Astrocyte of the hippocampus (primary cell): ENCODE measurements at regions not wholly inside any gene's neighbourhood (a gene's known extent, or its start where the extent isn't known, plus 50 kb on each side); places are given as distances from the start of the nearest gene placed in this dataset.
A peak's percentile ranks its signal among the peaks of the same experiment; 100 is the strongest.

Experiments used
- DNase-seq: peaks from one replicate; pipeline ENCODE4 v3.0.0; 2011; ENCODE audit warnings: low read depth, low spot score

DNA sequence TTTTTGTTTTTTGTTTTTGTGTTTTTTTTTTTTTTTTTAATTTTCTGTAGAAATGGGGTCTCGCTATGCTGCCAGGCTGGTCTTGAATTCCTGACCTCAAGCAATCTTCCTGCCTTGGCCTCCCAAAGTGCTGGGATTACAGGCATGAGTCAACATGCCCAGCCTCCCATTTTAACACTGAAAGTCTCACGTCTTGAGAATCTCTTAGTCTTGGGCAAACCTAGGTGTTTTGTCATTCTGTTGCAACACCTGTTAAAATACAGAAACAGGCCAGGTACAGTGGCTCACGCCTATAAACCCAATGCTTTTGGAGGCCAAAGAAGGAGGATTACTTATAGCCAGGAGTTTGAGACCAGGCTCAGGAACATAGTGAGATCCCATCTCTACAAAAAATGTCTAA, 599.0 kb downstream of the TLR4 start:
- no peak for DNase-seq

DNA sequence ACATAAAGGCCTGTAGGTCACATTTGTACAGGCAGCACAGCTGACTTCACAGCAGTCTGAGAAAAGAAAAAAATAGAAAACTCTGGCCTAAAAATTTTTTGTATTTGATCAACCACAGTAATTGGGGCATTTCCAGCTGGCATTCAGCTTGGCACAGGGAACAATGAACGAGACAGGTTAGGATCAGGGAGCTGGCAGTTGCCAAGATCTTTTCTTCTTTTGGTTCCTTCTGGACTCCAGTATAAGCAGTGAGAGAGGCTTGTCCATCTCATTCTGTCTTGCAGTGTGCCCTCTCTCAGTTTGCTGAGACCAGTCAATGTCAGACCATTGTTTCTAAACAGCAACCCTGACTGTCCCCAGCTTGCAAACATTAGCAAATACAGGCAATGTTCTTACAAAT, 601.1 kb downstream of the TLR4 start:
- DNase-seq = no peak

GRCh38 chr9:118306801-118307200, 602.6 kb downstream of the TLR4 start:
- DNase-seq = no peak

DNA sequence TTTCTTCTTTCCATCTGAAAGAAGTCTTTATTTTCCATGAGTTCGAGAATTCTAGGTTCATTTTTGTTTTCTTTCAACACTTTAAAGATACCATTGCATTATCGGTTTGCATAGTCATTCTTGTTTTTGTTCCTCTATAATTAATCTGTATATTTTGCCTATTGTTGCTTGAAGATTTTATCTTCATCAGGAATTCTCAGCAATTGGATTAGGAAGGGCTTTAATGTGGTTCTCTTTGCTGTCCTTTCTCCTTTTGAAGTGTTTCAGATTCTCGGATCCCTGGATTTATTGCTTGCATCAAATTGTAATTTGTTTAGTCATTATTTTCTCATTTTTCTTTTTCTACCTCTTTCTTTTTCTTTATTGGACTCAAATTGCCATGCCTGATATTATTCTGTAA, 609.8 kb downstream of the TLR4 start:
- DNase-seq = no peak

DNA sequence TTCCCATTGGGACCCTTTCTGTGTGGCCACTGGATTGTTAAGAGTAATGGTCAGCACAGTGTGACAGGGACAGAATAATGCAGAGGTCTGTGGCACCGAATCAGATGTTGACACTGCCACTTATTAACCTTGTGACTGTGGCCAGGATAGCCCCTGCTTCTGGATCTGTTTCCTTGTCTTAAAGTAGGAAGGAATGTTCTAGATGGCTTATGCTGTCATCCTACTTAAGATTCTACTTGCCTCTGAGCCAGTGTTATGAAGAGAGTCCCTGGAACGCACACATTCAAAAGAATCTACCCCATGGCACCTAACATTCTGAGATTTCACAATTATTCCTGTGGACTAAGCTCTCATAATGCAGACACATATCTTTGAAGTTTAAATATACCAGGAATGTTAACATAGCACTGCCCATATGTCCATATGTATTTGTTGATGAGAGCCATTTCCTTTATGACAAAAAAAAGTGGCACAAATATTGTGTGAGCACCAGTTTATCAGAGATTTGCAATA, 612.7 kb downstream of the TLR4 start:
- no peak for DNase-seq

DNA sequence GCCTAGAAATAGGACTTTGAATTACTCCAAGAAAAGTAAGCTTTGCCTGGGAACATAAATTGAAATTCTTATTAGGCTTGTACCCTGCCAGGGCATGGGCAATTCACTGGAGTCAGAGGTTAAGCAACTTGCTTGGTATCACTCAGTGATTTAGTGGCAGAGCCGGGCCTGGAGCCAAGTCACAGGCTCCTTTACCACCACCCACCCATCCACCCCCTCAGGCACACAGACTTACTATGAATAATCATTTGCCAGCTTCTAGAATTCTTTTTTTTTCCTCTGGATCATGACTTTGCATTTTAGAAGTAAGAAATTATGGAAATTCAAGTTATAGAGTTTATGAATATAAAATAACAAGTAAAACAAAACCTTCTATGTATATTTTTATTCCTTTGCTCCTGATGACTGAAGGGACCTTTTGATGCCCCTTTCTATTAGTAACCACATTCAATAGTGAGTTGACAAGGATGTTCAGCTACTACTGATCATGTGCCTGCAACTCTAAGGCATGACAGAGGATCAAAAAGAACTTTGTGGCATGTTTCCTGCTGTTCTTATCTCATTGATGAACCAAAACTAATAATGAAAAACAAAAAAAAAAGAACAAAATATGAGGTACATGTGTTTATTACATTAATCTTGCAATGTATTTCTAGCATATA, 614.7 kb downstream of the TLR4 start:
- no peak for DNase-seq

- no peak for DNase-seq
Observed at GRCh38 chr9:118321788-118322187, 617.6 kb downstream of the TLR4 start.

DNA sequence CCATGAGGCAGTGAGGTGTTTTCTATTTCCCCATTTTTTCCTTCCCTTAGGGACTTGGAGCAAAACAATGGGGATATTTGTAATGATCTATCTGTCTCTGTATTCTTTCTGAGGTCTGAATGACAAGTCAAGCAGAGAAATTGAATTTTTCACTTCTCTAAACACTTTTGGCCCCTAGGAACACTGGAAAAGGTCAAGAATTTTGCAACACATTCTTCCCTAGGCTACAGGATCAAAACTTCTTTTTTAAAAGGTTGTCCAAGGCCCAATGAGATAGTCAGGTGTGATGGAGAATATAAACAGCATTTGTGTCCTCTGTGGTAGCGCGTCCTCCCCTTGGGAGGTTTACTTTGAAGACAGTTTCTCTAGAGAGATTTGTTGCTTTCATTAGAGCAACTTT, 620.5 kb downstream of the TLR4 start:
- DNase-seq = no peak

DNA sequence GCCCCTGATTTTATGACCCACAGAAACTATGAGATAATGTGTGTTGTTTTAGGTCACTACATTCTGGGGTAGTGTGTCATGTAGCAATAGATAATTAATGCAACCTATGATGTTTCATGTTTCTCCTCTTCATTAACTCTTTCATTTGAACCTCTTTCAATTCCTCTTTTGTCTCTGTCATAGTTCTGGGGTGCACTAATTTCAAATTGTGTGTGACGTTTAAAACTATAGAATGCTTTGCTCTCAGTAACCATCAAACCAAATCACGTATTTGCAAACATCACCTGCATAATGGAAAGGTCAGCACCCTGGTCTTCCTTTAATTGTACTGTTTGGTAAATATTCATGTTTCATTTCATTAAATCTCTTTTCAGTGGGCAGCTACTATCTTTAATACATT, 621.6 kb downstream of the TLR4 start:
- no peak for DNase-seq

GRCh38 chr9:118326326-118326725, 622.1 kb downstream of the TLR4 start:
- DNase-seq = no peak

DNA sequence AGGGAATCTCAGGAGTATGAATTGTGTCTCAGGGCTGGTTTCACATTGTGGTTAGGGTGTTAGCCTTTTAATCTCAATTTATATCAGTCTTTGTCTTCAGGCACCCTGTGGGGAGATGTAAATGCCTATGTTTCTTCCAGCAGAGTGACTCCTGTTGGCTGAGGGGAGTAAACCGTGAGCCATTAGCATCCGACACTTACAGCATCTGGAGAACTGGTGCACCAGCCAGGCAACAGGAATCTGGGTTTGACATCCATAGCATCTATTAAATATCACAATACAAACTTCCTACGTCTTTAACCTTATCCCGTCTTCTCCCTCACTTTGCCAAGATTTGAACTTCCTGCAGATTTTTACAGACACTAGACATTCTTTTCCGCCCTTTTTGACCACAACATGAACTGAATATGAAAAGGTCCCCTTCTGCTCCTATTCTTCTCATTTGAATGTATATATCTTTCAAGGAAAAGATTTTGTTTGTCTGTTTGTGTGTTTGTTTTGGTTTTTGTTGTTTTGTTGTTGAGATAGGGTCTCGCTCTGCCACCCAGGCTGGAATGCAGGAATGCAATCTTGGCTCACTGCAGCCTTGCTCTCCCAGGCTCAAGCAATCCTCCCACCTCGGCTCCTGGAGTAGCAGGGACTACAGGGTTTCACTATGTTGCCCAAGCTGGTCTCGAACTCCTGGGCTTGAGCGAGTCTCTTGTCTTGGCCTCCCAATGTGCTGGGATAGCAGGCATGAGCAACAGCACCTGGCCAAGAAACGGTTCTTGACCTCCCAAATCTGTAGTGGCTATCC, 626.2 kb downstream of the TLR4 start:
- no peak for DNase-seq

DNA sequence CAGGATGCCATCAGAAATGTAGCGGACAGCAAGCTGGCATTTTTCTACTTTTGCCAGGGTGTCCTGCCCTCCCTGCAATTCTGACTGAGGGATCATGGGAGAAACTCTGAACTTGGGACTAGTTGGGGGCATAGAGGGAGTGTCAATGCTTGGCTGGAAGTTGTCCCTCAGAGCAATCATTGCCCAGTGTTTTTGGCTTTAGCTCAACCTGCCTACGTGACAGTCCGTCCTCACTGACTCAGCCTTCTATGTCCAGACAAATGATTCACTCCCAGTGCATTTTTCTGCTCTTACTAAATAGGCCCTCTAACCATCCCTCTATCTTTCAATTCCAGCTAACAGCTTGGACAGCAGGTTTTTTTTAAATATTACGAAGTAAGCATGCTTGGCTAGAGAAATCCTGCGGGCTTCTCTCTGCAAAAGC, 627.4 kb downstream of the TLR4 start:
- DNase-seq = peak; percentile 67

DNA sequence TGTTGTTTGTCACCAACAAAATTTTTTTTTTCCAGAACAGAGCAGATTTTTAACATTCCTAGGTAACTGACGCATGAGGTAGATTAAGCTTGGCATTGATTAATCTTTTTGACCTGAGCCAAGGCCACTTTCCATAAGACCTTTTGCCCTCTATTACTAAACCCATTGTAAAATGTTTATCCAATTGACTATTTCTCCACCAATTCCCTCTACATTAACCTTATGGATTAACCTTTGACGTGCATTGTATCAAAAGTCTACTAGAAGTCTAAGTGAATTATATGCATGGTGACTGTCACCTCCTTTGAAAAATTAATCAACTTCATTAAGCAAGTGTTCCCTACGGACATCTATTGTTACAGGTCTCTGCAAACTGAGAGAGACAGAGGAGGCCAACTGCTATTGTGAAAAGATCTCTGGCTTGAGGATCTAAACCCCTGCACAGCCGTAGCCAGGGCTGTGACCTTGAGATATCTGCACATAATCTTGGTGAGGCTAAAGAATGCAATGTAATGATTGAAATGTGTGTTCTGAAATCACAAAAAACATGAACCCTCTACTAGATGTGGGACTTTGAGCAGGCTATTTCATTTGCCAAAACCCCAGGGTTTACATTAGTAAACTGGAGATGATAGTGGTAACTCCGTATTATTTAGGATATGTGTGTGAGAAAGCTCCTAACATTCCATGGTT, 632.2 kb downstream of the TLR4 start:
- DNase-seq = peak; percentile 8

GRCh38 chr9:118336943-118337330, 632.7 kb downstream of the TLR4 start:
- DNase-seq = no peak

DNA sequence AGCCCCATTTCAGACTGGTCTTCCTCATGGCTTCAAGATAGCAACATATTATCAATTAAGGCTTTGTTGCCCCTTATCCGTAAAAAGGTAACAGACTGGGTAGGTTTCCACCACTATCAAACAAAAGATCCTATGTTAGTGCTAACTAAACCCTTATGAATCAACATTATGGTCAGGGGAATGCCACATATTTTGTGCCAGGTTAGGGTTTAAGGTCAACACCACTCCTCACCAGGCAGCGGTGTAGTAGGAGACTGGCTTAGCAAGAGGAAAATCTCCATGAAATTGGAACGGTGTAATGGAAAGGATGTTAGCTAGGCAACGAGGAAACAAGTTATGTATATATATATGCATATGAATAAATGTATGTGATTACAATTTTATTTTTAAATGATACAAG, 655.8 kb downstream of the TLR4 start:
- no peak for DNase-seq

DNA sequence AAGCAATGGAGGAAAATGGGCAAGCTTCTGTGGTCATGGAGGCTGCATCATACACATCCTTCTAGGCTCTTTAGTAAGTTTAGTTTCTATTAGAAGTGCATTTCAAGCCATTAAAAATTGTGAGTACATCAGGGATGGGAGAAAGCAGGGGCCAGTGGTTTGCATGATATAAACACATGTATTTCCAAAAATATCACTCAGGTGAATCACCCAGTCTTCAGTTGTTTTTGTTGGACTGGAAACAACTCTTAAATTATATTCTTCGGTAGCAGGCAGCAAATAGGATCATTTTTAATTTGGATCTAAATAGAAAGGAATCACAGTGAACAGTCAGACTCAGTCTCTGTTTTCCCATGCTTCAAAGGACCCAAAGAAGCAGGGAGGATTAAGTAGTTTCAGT, 657.9 kb downstream of the TLR4 start:
- DNase-seq = peak; percentile 26

DNA sequence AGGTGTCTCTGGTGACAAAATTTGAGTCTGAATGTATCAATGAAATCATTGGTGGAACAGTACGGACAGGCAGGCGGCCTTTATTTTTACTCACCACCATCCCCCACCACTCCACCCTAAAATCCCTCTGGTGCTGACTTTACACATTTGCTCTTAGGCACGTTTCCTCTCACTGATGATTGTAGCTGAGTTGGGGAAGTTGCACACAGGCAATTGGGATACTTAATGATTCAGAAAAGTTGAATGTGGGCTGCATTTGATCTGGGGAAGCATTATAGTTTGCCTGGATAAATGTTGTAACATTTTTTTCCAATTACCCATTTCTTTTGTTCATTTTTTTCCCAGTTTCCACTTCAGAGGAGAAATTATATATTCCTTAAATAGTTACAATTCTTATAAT, 658.4 kb downstream of the TLR4 start:
- DNase-seq = peak; percentile 5

DNA sequence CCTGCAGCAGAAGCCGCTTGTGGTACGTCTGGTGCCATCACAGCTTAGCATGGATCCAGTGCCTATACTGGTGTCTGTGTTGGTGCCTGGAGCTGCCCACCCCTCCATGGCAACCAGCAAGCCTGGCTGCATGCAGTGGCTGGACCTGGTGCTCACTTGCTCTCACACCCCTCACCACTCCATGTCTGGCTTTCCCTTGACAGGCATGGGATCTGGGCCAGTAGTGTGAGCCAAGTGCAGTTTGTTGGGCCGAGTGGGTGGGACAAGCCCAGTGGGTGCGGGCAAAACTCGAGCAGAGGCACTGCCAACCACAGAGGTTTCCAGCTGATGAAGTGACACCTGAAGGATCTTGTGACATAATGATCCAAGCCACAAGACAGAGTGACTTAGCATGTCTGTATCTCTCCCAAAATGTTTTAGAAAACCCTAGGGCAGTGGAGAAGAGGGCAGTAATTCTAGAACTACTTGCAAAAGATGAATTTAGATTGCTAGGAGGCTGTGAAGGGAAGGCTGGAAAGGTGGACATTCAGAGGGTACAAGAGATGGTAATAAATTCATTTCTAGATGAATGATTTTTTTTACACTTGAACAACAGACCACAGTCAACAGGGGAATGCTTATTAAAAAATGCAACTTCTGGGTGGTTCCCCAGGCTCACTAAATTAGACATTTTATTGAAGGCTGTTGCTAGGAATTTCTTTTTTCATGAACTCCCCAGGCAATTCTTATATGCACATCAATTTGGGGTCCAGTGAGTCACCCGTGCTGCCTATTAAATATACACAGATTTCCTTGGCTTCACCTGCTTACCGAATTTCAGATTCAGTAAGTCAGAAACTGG, 660.3 kb downstream of the TLR4 start:
- DNase-seq = no peak

- no peak for DNase-seq
Observed at GRCh38 chr9:118366228-118366627, 662.0 kb downstream of the TLR4 start.

DNA sequence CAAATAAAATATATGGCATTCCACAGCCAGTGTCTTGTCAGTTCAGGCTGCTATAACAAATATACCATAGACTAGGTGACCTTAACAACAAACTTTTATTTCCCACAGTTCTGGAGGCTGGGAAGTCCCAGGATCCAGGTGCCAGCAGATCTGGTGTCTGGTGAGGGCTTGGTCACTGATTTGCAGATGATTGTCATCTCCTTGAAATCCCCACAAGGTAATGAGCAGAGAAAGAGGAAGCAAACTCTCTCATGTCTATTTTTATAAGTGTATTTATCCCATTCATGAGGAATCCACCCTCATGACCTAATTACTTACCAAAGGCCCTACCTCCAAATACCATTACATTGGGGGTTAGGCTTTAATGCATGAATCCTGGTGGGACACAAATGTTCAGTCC, 663.2 kb downstream of the TLR4 start:
- no peak for DNase-seq

- no peak for DNase-seq
Observed at GRCh38 chr9:118384531-118385100, 680.4 kb downstream of the TLR4 start.
